Natural killer cell (primary cell): ENCODE measurements at regions not wholly inside any gene's neighbourhood (a gene's known extent, or its start where the extent isn't known, plus 50 kb on each side); places are given as distances from the start of the nearest gene placed in this dataset.

Source experiments
- ATAC-seq, 3 donors: fragments of 150-1000 bp in 2 of 3; fragments of 200-7000 bp in 1 of 3; cut with Tn5 transposase; 1 replicate in 1 of 3; 2 replicates in 2 of 3; pipeline ENCODE4 v1.10.0; 2021; ENCODE audit warnings: mild to moderate bottlenecking in 2 of 3, moderate library complexity in 2 of 3
- DNase-seq, 2 donors: peaks; one replicate each; pipeline versions ENCODE4 v3.0.0 to v3.0.0-alpha.2; 2013 to 2021; ENCODE audit warnings: mixed read lengths in 1 of 2
- H3K27ac ChIP-seq: one replicate; pipeline ENCODE4 v1.5.1; 2013; ENCODE audit warnings: mild to moderate bottlenecking, low read length
- H3K27me3 ChIP-seq: one replicate; pipeline ENCODE4 v1.6.1; 2013; ENCODE audit warnings: low read length; ENCODE audit not compliant: control insufficient read depth, insufficient read depth
- H3K36me3 ChIP-seq: one replicate; pipeline ENCODE4 v1.6.1; 2013; ENCODE audit warnings: low read length; ENCODE audit not compliant: control insufficient read depth, insufficient read depth
- H3K4me1 ChIP-seq: one replicate; pipeline ENCODE4 v1.6.1; 2013; ENCODE audit warnings: low read length; ENCODE audit not compliant: control insufficient read depth, insufficient read depth
- H3K4me3 ChIP-seq: one replicate; pipeline ENCODE4 v1.5.1; 2013; ENCODE audit warnings: low read length
- H3K9me3 ChIP-seq: one replicate; pipeline ENCODE4 v1.6.1; 2013; ENCODE audit warnings: low read length; ENCODE audit not compliant: control insufficient read depth, insufficient read depth
- H3K27ac Mint-ChIP-seq, 2 donors: one replicate each; pipeline ENCODE4 v1.8.0; 2022; ENCODE audit warnings: mild to moderate bottlenecking in 2 of 2, mixed read lengths in 2 of 2, moderate library complexity in 1 of 2
- H3K27me3 Mint-ChIP-seq, 2 donors: one replicate each; pipeline ENCODE4 v1.8.0; 2022; ENCODE audit warnings: low read depth in 2 of 2, mixed read lengths in 2 of 2
- H3K36me3 Mint-ChIP-seq: one replicate; pipeline ENCODE4 v1.8.0; 2022; ENCODE audit warnings: mixed read lengths
- H3K4me1 Mint-ChIP-seq, 2 donors: one replicate each; pipeline ENCODE4 v1.8.0; 2022; ENCODE audit warnings: mixed read lengths in 2 of 2
- H3K4me3 Mint-ChIP-seq: one replicate; pipeline ENCODE4 v1.8.0; 2022; ENCODE audit warnings: mild to moderate bottlenecking, moderate library complexity, mixed read lengths
- H3K9me3 Mint-ChIP-seq, 2 donors: one replicate each; pipeline ENCODE4 v1.8.0; 2022; ENCODE audit warnings: mixed read lengths in 2 of 2
- CTCF ChIP-seq: fragments of 200-600 bp; IDR thresholded peaks from one replicate; pipeline ENCODE4 v1.8.0; 2022; ENCODE audit warnings: antibody characterized with exemption
- WGBS: methylation state at CpG from one replicate; pipeline ENCODE4 v1.1.7; 2013; ENCODE audit warnings: missing lambda C conversion rate; ENCODE audit not compliant: insufficient coverage; 5-methylcytosine and 5-hydroxymethylcytosine counted together
- intact Hi-C: fragments of 100-400 bp; cut with micrococcal nuclease; formaldehyde crosslinking; loops from one replicate; pipeline ENCODE4 v1.14.2; 2022

- Mint-ChIP-seq H3K9me3 (peaks cover 8 to 16% of the 10 kb centered on the region in 2 donors), H3K27me3 (no peaks in the 10 kb centered on the region), H3K36me3 (no peaks in the 10 kb centered on the region), H3K27ac (no peak overlapping the region), H3K4me3 (no peak overlapping the region), H3K4me1 (no peaks in the 10 kb centered on the region)
- no peak overlapping the region for H3K4me3 ChIP-seq
- WGBS, result no CpG with 5 or more reads among the region's 1 CpG
- TF ChIP-seq CTCF, result no peak
- intact Hi-C loops, result no loop called here
- H3K36me3 ChIP-seq, result no peaks in the 10 kb centered on the region
- no peaks in the 10 kb centered on the region for H3K4me1 ChIP-seq
- no peak overlapping the region for H3K27ac ChIP-seq
- no peak for DNase-seq
- no peaks in the 10 kb centered on the region for H3K27me3 ChIP-seq
- ATAC-seq, result no peak
- no peaks in the 10 kb centered on the region for H3K9me3 ChIP-seq
Observed at GRCh38 chr6:102677225-102677624, 1283.7 kb downstream of the GRIK2 start.

- H3K4me3 ChIP-seq, result no peak overlapping the region
- no peaks in the 10 kb centered on the region for H3K9me3 ChIP-seq
- H3K27ac ChIP-seq, result no peak overlapping the region
- no peak overlapping the region for H3K4me3 Mint-ChIP-seq
- no peak for ATAC-seq
- H3K36me3 Mint-ChIP-seq, result no peaks in the 10 kb centered on the region
- H3K27ac Mint-ChIP-seq, result no peak overlapping the region
- TF ChIP-seq CTCF, result no peak
- peaks cover 7 to 11% of the 10 kb centered on the region in 2 donors for H3K9me3 Mint-ChIP-seq
- DNase-seq, result no peak
- no peaks in the 10 kb centered on the region for H3K36me3 ChIP-seq
- WGBS, result 81% methylated on average over 1 of the region's 1 CpG
- H3K27me3 Mint-ChIP-seq, result no peaks in the 10 kb centered on the region
- no peaks in the 10 kb centered on the region for H3K4me1 Mint-ChIP-seq
- intact Hi-C loops, result no loop called here
- no peaks in the 10 kb centered on the region for H3K4me1 ChIP-seq
- no peaks in the 10 kb centered on the region for H3K27me3 ChIP-seq
Observed at GRCh38 chr6:102670735-102671134, 1277.2 kb downstream of the GRIK2 start.

GRCh38 chr6:102662851-102663250 is 1269.3 kb downstream of the GRIK2 start:
- Mint-ChIP-seq H3K4me3 (no peak overlapping the region), H3K4me1 (no peaks in the 10 kb centered on the region), H3K27me3 (no peaks in the 10 kb centered on the region), H3K36me3 (no peaks in the 10 kb centered on the region), H3K9me3 (peaks cover 17 to 20% of the 10 kb centered on the region in 2 donors), H3K27ac (no peak overlapping the region)
- peaks cover 8% of the 10 kb centered on the region for H3K9me3 ChIP-seq
- no peak for DNase-seq
- H3K27ac ChIP-seq, result no peak overlapping the region
- H3K27me3 ChIP-seq, result no peaks in the 10 kb centered on the region
- ATAC-seq, result no peak
- TF ChIP-seq CTCF, result no peak
- no peaks in the 10 kb centered on the region for H3K36me3 ChIP-seq
- H3K4me3 ChIP-seq, result no peak overlapping the region
- no peaks in the 10 kb centered on the region for H3K4me1 ChIP-seq
- 100% methylated on average over 1 of the region's 3 CpGs for WGBS
- intact Hi-C loops, result no loop called here

- WGBS, result 74% methylated on average over 5 of the region's 5 CpGs
- intact Hi-C loops, result no loop called here
- H3K27me3 ChIP-seq, result no peaks in the 10 kb centered on the region
Observed at GRCh38 chr6:102660303-102660702, 1266.8 kb downstream of the GRIK2 start.

More at GRCh38 chr6:102660303-102660702, 1266.8 kb downstream of the GRIK2 start:
- Histone ChIP-seq H3K27ac (no peak overlapping the region), H3K4me3 (no peak overlapping the region), H3K36me3 (no peaks in the 10 kb centered on the region), H3K4me1 (no peaks in the 10 kb centered on the region), H3K9me3 (peaks cover 8% of the 10 kb centered on the region)
- DNase-seq (no peak), ATAC-seq (no peak)
- no peaks in the 10 kb centered on the region for H3K4me1 Mint-ChIP-seq
- H3K27me3 Mint-ChIP-seq, result no peaks in the 10 kb centered on the region
- peaks cover 5% of the 10 kb centered on the region for H3K36me3 Mint-ChIP-seq
- no peak overlapping the region for H3K27ac Mint-ChIP-seq
- peaks cover 16 to 19% of the 10 kb centered on the region in 2 donors for H3K9me3 Mint-ChIP-seq
- no peak for TF ChIP-seq CTCF
- no peak overlapping the region for H3K4me3 Mint-ChIP-seq
